GM12892 (cell line): ENCODE measurements at regions not wholly inside any gene's neighbourhood (a gene's known extent, or its start where the extent isn't known, plus 50 kb on each side); places are given as distances from the start of the nearest gene placed in this dataset.

Source experiments
- POLR2A ChIP-seq: IDR thresholded peaks from 2 replicates; pipeline ENCODE4 v1.6.1; 2011; ENCODE audit warnings: low read depth, low read length, control low read depth
- POLR2AphosphoS5 ChIP-seq: IDR thresholded peaks from 2 replicates; pipeline ENCODE4 v1.6.1; 2011; ENCODE audit warnings: low read depth, low read length, control low read depth

DNA sequence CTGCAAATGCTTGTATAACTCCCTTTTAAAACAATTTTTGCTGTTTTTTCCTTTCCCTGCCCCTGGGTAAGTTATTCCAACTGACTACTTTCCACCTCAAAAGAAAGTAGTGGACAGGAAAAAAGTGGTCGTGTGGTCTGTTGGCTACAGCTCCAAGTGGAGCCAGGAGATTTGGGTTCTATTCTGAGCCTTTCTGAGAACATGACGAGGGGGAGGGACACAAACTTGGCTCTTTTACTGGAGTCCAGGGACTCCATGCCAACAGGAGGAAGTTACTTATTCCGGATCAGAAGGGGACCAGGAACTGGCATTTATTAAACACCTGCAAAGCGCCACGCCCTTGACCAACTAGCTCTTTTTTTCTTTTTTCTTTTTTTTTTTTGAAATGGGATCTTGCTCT lies 79.0 kb upstream of the CAPZB start:
- TF ChIP-seq POLR2A (no peak), POLR2AphosphoS5 (no peak)
